ENCODE measurements at regions not wholly inside any gene's neighbourhood (a gene's known extent, or its start where the extent isn't known, plus 50 kb on each side); places are given as distances from the start of the nearest gene placed in this dataset.

- no peak for ATAC-seq
- Histone ChIP-seq H3K4me3 (no peak overlapping the region), H3K36me3 (no peaks in the 10 kb centered on the region), H3K4me1 (no peaks in the 10 kb centered on the region), H3K9me3 (no peaks in the 10 kb centered on the region), H3K27me3 (no peaks in the 10 kb centered on the region), H3K27ac (no peak overlapping the region)
- no peak for DNase-seq
- in situ Hi-C loops (cut with MboI; ENCODE audit: low sequenced_read_pairs in 4 of 4): loop anchor here in 1 of 4 donors (10.0 to 25.0 kb wide), 2 partner anchors 119 to 407 kb away; no protein-coding TSS in a partner anchor
- TF ChIP-seq POLR2A (IDR thresholded peaks at IDR 0.05) (no peak), CTCF (IDR thresholded peaks at IDR 0.05 in 4 of 5, conservative IDR thresholded peaks at IDR 0.05 in 1 of 5) (no peak)
- intact Hi-C loops (cut with DNase I; ENCODE audit: low total_unique reads): no loop called here
Measured at GRCh38 chr6:165844232-165844631, 181.2 kb upstream of the PDE10A start.

GRCh38 chr6:165843568-165844113 is 180.6 kb upstream of the PDE10A start:
- ATAC-seq (no peak), DNase-seq (no peak)
- no peaks in the 10 kb centered on the region for H3K4me1 ChIP-seq
- H3K4me3 ChIP-seq: no peak overlapping the region
- intact Hi-C loops (cut with DNase I; ENCODE audit: low total_unique reads) (no loop called here), in situ Hi-C loops (cut with MboI; ENCODE audit: low sequenced_read_pairs in 4 of 4) (loop anchor here in 1 of 4 donors (10.0 to 25.0 kb wide), 2 partner anchors 119 to 406 kb away; no protein-coding TSS in a partner anchor)
- no peaks in the 10 kb centered on the region for H3K36me3 ChIP-seq
- no peaks in the 10 kb centered on the region for H3K9me3 ChIP-seq
- H3K27me3 ChIP-seq: no peaks in the 10 kb centered on the region
- no peak for TF ChIP-seq POLR2A (IDR thresholded peaks at IDR 0.05)
- no peak overlapping the region for H3K27ac ChIP-seq

- Histone ChIP-seq H3K27ac (no peak overlapping the region), H3K9me3 (no peaks in the 10 kb centered on the region), H3K36me3 (no peaks in the 10 kb centered on the region), H3K4me3 (no peak overlapping the region), H3K4me1 (no peaks in the 10 kb centered on the region), H3K27me3 (no peaks in the 10 kb centered on the region)
- intact Hi-C loops (cut with DNase I; ENCODE audit: low total_unique reads): no loop called here
- TF ChIP-seq POLR2A (IDR thresholded peaks at IDR 0.05) (no peak), CTCF (IDR thresholded peaks at IDR 0.05 in 4 of 5, conservative IDR thresholded peaks at IDR 0.05 in 1 of 5) (no peak)
- ATAC-seq (no peak), DNase-seq (no peak)
- in situ Hi-C loops (cut with MboI; ENCODE audit: low sequenced_read_pairs in 4 of 4): loop anchor here in 1 of 4 donors (10.0 to 25.0 kb wide), 2 partner anchors 118 to 406 kb away; no protein-coding TSS in a partner anchor
Measured at GRCh38 chr6:165843121-165843520, 180.1 kb upstream of the PDE10A start.

- intact Hi-C loops (cut with DNase I; ENCODE audit: low total_unique reads): no loop called here
- Histone ChIP-seq H3K4me3 (no peak overlapping the region), H3K27me3 (no peaks in the 10 kb centered on the region), H3K27ac (no peak overlapping the region), H3K36me3 (no peaks in the 10 kb centered on the region), H3K4me1 (no peaks in the 10 kb centered on the region), H3K9me3 (no peaks in the 10 kb centered on the region)
- in situ Hi-C loops (cut with MboI; ENCODE audit: low sequenced_read_pairs in 4 of 4): loop anchor here in 1 of 4 donors (10.0 to 25.0 kb wide), 2 partner anchors 118 to 405 kb away; no protein-coding TSS in a partner anchor
- TF ChIP-seq CTCF (IDR thresholded peaks at IDR 0.05 in 4 of 5, conservative IDR thresholded peaks at IDR 0.05 in 1 of 5) (no peak), POLR2A (IDR thresholded peaks at IDR 0.05) (no peak)
- DNase-seq (no peak), ATAC-seq (no peak)
Measured at GRCh38 chr6:165842281-165842936, 179.4 kb upstream of the PDE10A start.

GRCh38 chr6:165841153-165841558 is 178.1 kb upstream of the PDE10A start:
- H3K4me1 ChIP-seq: no peaks in the 10 kb centered on the region
- TF ChIP-seq POLR2A (IDR thresholded peaks at IDR 0.05) (no peak), CTCF (IDR thresholded peaks at IDR 0.05 in 4 of 5, conservative IDR thresholded peaks at IDR 0.05 in 1 of 5) (no peak)
- H3K27me3 ChIP-seq: no peaks in the 10 kb centered on the region
- no peak for DNase-seq
- intact Hi-C loops (cut with DNase I; ENCODE audit: low total_unique reads) (no loop called here), in situ Hi-C loops (cut with MboI; ENCODE audit: low sequenced_read_pairs in 4 of 4) (loop anchor here in 1 of 4 donors (10.0 to 25.0 kb wide), 2 partner anchors 116 to 404 kb away; no protein-coding TSS in a partner anchor)
- H3K9me3 ChIP-seq: no peaks in the 10 kb centered on the region
- ATAC-seq: no peak
- no peak overlapping the region for H3K27ac ChIP-seq
- H3K4me3 ChIP-seq: no peak overlapping the region
- no peaks in the 10 kb centered on the region for H3K36me3 ChIP-seq

Measured in gastrocnemius medialis (tissue), 4 donors.